ENCODE measurements at regions not wholly inside any gene's neighbourhood (a gene's known extent, or its start where the extent isn't known, plus 50 kb on each side); places are given as distances from the start of the nearest gene placed in this dataset.
A peak's percentile ranks its signal among the peaks of the same experiment; 100 is the strongest.

DNA sequence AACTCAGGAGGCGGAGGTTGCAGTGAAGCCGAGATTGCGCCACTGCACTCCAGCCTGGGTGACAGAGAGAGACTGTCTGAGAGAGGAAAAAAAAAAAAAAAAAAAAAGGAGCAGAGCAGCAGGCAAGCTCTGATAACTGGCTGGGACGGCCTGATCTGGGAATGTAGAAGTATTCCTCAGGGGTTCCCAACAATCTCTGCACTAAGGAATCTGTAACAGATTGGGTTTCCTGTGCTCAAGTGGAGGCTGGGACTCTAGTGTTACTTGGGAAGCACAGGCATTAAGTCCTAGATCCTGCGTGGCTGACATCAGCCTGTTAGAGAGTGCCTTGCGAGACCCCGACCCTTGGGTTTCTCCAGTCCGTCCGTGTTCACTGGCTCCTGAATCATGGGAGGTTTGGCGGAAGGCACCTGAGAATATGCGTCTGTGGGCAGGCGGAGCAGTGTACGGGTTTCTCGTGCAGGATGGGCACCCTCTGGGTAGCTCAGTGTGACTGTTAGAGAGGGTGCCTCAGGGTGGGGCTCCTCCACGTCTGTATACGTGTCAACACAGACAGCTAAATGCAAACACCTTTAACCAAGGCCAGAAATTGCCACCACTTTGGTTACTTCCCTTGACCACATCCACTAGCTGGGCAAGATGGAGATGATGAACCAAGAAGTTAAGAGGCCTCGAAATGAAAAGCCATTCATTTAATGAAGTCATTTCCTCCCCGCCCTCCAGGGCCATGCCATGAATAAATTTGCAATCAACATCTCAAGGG is 174.9 kb upstream of the RPL38 start:
- TF ChIP-seq POLR2A (IDR thresholded peaks at IDR 0.05) = no peak
- TF ChIP-seq, protein P1, sequence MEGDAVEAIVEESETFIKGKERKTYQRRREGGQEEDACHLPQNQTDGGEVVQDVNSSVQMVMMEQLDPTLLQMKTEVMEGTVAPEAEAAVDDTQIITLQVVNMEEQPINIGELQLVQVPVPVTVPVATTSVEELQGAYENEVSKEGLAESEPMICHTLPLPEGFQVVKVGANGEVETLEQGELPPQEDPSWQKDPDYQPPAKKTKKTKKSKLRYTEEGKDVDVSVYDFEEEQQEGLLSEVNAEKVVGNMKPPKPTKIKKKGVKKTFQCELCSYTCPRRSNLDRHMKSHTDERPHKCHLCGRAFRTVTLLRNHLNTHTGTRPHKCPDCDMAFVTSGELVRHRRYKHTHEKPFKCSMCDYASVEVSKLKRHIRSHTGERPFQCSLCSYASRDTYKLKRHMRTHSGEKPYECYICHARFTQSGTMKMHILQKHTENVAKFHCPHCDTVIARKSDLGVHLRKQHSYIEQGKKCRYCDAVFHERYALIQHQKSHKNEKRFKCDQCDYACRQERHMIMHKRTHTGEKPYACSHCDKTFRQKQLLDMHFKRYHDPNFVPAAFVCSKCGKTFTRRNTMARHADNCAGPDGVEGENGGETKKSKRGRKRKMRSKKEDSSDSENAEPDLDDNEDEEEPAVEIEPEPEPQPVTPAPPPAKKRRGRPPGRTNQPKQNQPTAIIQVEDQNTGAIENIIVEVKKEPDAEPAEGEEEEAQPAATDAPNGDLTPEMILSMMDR (IDR thresholded peaks at IDR 0.05) = no peak
- H3K36me3 ChIP-seq (ENCODE audit: low read depth, missing control alignments) = no peaks in the 10 kb centered on the region
- no peak overlapping the region for H3K27ac ChIP-seq
- H3K9me3 ChIP-seq = no peaks in the 10 kb centered on the region
- H3K4me1 ChIP-seq = peaks cover 6% of the 10 kb centered on the region
- 86% methylated on average over 18 of the region's 18 CpGs for WGBS, 2 donors
- no peaks in the 10 kb centered on the region for H3K27me3 ChIP-seq
- H3K4me3 ChIP-seq = no peak overlapping the region
- intact Hi-C loops (cut with DNase I; ENCODE audit: low total_unique reads) = no loop called here
- DNase-seq = no peak

DNA sequence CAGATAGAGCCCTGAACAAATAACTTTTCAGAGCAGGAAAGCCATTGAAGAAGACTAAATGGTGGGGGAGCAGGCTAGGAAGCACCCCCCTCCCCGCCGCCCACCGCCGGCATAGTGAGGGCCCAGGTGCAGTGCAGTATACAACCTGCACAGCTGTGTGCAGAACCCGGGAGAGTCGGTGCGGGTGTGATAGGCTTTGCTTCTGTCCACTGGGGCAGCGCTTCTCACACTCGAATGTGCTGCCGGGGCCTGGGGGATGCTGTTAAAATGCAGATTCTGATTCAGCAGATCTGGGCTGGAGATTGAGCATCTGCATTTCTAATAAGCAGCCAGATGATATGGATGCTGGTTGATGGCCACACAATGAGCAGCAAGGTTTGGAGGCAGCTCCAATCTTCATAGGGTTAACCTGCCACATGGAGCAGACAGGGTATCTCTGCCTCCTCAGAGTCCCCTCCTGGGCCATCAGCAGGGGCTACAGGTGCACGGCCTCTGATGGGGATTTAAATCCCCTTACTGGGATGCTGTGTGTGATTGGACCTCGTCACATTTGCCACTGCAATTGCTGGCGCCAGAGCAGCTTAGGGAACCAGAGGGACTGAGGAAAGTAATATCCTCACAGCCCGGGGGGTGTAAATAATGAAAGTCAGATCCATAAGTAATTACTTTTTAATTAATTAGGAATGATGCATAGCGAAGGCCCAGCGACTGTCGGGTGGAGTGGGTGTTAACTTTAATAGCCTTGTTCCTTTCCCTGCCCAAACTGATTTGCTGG is 172.0 kb upstream of the RPL38 start:
- intact Hi-C loops (cut with DNase I; ENCODE audit: low total_unique reads) = no loop called here
- peaks cover 6% of the 10 kb centered on the region for H3K4me1 ChIP-seq
- WGBS, 2 donors = 55 to 64% methylated on average over 16 to 17 of the region's 17 CpGs
- no peaks in the 10 kb centered on the region for H3K9me3 ChIP-seq
- no peak for DNase-seq
- H3K36me3 ChIP-seq (ENCODE audit: low read depth, missing control alignments) = no peaks in the 10 kb centered on the region
- H3K4me3 ChIP-seq = no peak overlapping the region
- no peaks in the 10 kb centered on the region for H3K27me3 ChIP-seq
- H3K27ac ChIP-seq = no peak overlapping the region
- no peak for TF ChIP-seq POLR2A (IDR thresholded peaks at IDR 0.05)

DNA sequence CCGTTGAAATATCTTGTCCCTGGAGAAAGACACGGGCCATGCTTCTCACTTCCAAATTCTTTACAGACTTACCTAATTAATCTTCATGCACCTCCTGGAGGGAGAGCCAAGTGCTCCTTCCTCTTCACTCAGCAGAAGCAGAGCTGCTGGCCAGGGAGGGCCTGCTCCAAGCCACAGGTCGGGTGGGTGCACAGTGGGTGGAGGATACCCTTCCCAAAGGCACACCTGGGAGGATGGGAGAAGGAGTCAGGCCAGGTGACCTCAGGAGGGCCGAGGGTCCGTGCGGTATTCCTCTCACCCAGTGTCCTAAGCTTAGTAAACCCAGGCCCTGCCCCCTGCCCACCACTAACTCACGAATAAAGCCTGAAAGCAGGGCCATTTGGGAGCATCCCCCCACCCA is 171.3 kb upstream of the RPL38 start:
- Histone ChIP-seq H3K27ac (no peak overlapping the region), H3K4me1 (peaks cover 6% of the 10 kb centered on the region), H3K9me3 (no peaks in the 10 kb centered on the region), H3K27me3 (no peaks in the 10 kb centered on the region), H3K4me3 (no peak overlapping the region), H3K36me3 (ENCODE audit: low read depth, missing control alignments) (no peaks in the 10 kb centered on the region)
- TF ChIP-seq POLR2A (IDR thresholded peaks at IDR 0.05) = no peak
- TF ChIP-seq, protein P1 (IDR thresholded peaks at IDR 0.05) = no peak
- 60 to 71% methylated on average over 7 of the region's 7 CpGs for WGBS, 2 donors
- no peak for DNase-seq
- intact Hi-C loops (cut with DNase I; ENCODE audit: low total_unique reads) = no loop called here

DNA sequence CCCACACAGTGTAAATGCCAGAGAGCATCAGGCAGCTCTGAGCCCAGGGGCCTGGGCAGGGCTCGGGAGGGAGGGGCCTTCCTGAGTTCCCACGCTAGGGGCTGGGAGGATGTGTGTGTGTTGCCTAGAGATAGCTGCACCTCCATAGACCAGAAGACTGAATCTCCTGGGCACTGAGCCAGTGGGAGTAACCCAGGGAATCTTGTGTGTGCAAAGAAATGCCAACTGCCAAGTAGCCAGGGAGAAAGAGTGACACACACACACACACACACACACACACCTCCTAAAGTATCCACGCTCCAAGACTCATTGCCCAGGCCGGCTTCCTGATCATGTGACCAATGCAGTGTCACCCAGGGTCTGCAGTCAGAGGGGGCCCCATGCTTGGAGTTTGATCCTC is 166.2 kb upstream of the RPL38 start:
- H3K27me3 ChIP-seq = no peaks in the 10 kb centered on the region
- no peak for TF ChIP-seq POLR2A (IDR thresholded peaks at IDR 0.05)
- TF ChIP-seq, protein P1 (IDR thresholded peaks at IDR 0.05) = no peak
- intact Hi-C loops (cut with DNase I; ENCODE audit: low total_unique reads) = no loop called here
- WGBS, 2 donors = 36 to 57% methylated on average over 4 of the region's 4 CpGs
- H3K4me3 ChIP-seq = no peak overlapping the region
- no peaks in the 10 kb centered on the region for H3K9me3 ChIP-seq
- no peak overlapping the region for H3K27ac ChIP-seq
- no peaks in the 10 kb centered on the region for H3K36me3 ChIP-seq (ENCODE audit: low read depth, missing control alignments)
- DNase-seq = peak; percentile 36
- no peaks in the 10 kb centered on the region for H3K4me1 ChIP-seq

DNA sequence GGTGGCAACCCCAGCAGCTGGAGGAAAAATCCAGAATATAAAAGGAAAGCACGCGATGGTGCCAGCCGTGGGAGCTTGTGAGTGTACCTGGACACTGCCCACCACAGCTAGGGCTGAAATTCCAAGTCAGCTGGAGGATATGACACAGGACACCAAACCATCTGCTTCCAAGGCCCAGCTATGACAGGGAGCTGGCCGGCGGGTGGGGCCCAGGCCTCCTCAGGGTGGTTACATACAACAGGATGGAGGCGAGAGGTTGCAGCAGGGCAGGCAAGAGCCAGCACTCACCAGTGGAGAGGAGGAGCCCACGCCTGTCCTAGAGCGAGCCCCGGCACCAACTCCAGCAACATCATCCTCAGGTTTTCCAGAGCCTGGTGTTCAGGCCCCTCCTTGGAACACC is 163.2 kb upstream of the RPL38 start:
- Histone ChIP-seq H3K27me3 (no peaks in the 10 kb centered on the region), H3K4me1 (no peaks in the 10 kb centered on the region), H3K9me3 (no peaks in the 10 kb centered on the region), H3K36me3 (ENCODE audit: low read depth, missing control alignments) (no peaks in the 10 kb centered on the region), H3K4me3 (no peak overlapping the region), H3K27ac (no peak overlapping the region)
- intact Hi-C loops (cut with DNase I; ENCODE audit: low total_unique reads) = no loop called here
- no peak for DNase-seq
- 88 to 92% methylated on average over 7 to 9 of the region's 9 CpGs for WGBS, 2 donors
- TF ChIP-seq, protein P1 (IDR thresholded peaks at IDR 0.05) = no peak
- no peak for TF ChIP-seq POLR2A (IDR thresholded peaks at IDR 0.05)

Data from testis (tissue), 2 donors.